ENCODE measurements at regions not wholly inside any gene's neighbourhood (a gene's known extent, or its start where the extent isn't known, plus 50 kb on each side); places are given as distances from the start of the nearest gene placed in this dataset.

DNA sequence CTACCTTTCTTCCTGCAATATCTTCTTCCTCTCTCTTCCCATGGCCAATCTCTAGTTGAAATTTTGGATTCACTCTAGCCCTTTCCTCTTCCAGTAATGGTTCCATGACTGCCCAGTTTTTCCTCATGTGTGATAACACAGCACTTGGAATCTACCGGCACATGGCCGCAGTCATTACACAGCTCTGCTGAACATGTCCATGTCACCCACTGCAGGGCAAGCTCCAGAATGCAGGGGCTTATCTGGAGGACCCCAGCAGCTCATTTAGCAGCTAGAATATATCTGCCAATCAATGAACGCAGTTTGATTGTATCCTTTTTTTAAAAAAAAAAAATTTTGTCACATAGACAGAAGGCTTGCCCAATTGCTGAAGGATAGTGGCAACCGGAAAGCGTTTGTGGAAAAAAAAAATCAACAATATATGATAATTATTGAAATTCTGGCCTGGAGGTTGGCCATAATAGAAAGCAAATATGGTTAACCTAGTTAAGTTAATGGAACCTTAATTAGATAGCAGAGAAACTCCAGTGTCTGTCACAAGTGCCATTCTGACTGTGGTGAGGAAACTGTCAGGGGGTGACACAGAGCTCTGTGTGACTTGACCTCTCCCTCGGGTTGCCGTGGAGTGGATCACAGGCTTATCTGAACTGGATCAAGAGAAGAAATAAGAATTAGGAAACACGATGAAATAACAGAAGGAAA is 426.7 kb downstream of the LIG4 start:
- TF ChIP-seq, protein P1, sequence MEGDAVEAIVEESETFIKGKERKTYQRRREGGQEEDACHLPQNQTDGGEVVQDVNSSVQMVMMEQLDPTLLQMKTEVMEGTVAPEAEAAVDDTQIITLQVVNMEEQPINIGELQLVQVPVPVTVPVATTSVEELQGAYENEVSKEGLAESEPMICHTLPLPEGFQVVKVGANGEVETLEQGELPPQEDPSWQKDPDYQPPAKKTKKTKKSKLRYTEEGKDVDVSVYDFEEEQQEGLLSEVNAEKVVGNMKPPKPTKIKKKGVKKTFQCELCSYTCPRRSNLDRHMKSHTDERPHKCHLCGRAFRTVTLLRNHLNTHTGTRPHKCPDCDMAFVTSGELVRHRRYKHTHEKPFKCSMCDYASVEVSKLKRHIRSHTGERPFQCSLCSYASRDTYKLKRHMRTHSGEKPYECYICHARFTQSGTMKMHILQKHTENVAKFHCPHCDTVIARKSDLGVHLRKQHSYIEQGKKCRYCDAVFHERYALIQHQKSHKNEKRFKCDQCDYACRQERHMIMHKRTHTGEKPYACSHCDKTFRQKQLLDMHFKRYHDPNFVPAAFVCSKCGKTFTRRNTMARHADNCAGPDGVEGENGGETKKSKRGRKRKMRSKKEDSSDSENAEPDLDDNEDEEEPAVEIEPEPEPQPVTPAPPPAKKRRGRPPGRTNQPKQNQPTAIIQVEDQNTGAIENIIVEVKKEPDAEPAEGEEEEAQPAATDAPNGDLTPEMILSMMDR (IDR thresholded peaks at IDR 0.05 in 2 of 3, conservative IDR thresholded peaks at IDR 0.05 in 1 of 3; ENCODE audit: borderline replicate concordance in 1 of 3, insufficient read depth in 1 of 3, low read depth in 2 of 3, low read length in 2 of 3): no peak
- TF ChIP-seq FOSL1 (IDR thresholded peaks at IDR 0.05; ENCODE audit: low read depth): no peak
